ENCODE measurements at regions not wholly inside any gene's neighbourhood (a gene's known extent, or its start where the extent isn't known, plus 50 kb on each side); places are given as distances from the start of the nearest gene placed in this dataset.
"Not testable (repeated sequence)": the region's sequence is repeated elsewhere in the genome, so short reads cannot be mapped to it uniquely, and the experiment has no call there.

GRCh38 chr19:28136796-28137195, 1076.2 kb downstream of the UQCRFS1 start:
- ChIA-PET CTCF (no interaction called here), POLR2A (no interaction called here)
- H3K36me3 ChIP-seq (ENCODE audit: control insufficient read depth, insufficient read depth, low read length) = no peaks in the 10 kb centered on the region
- H3K4me3 ChIP-seq (ENCODE audit: low read depth, low read length) = no peak overlapping the region
- DNase-seq (ENCODE audit: low read depth) = no peak
- H3K27me3 ChIP-seq (ENCODE audit: control insufficient read depth, insufficient read depth, low read length) = no peaks in the 10 kb centered on the region
- no peak for TF ChIP-seq CTCF (IDR thresholded peaks at IDR 0.05; ENCODE audit: insufficient read depth, low read depth, low read length)

- CTCF ChIA-PET = no interaction called here
- no peak for DNase-seq (ENCODE audit: low read depth)
- TF ChIP-seq CTCF (IDR thresholded peaks at IDR 0.05; ENCODE audit: insufficient read depth, low read depth, low read length) = no peak
- POLR2A ChIA-PET = no interaction called here
- no peak overlapping the region for H3K4me3 ChIP-seq (ENCODE audit: low read depth, low read length)
- no peaks in the 10 kb centered on the region for H3K36me3 ChIP-seq (ENCODE audit: control insufficient read depth, insufficient read depth, low read length)
- H3K27me3 ChIP-seq (ENCODE audit: control insufficient read depth, insufficient read depth, low read length) = no peaks in the 10 kb centered on the region
Measured at GRCh38 chr19:28135825-28136224, 1077.1 kb downstream of the UQCRFS1 start.

- no peak for DNase-seq (ENCODE audit: low read depth)
- ChIA-PET POLR2A (no interaction called here), CTCF (no interaction called here)
- no peak for TF ChIP-seq CTCF (IDR thresholded peaks at IDR 0.05; ENCODE audit: insufficient read depth, low read depth, low read length)
- Histone ChIP-seq H3K27me3 (ENCODE audit: control insufficient read depth, insufficient read depth, low read length) (no peaks in the 10 kb centered on the region), H3K4me3 (ENCODE audit: low read depth, low read length) (no peak overlapping the region), H3K36me3 (ENCODE audit: control insufficient read depth, insufficient read depth, low read length) (no peaks in the 10 kb centered on the region)
Measured at GRCh38 chr19:28134311-28134710, 1078.6 kb downstream of the UQCRFS1 start.

GRCh38 chr19:28130881-28131280, 1082.1 kb downstream of the UQCRFS1 start:
- CTCF ChIA-PET; DNase-seq (ENCODE audit: low read depth); POLR2A ChIA-PET: not testable (repeated sequence)

GRCh38 chr19:28130066-28130511, 1082.9 kb downstream of the UQCRFS1 start:
- no peak overlapping the region for H3K4me3 ChIP-seq (ENCODE audit: low read depth, low read length)
- CTCF ChIA-PET = interaction anchor here (0.6 kb wide), 1 partner anchor 198 kb away, joined by 5 read pairs; no protein-coding TSS in a partner anchor
- TF ChIP-seq CTCF (IDR thresholded peaks at IDR 0.05; ENCODE audit: insufficient read depth, low read depth, low read length) = no peak
- no peaks in the 10 kb centered on the region for H3K27me3 ChIP-seq (ENCODE audit: control insufficient read depth, insufficient read depth, low read length)
- no peaks in the 10 kb centered on the region for H3K36me3 ChIP-seq (ENCODE audit: control insufficient read depth, insufficient read depth, low read length)
- no peak for DNase-seq (ENCODE audit: low read depth)
- POLR2A ChIA-PET = no interaction called here

More at GRCh38 chr19:28130881-28131280, 1082.1 kb downstream of the UQCRFS1 start:
- H3K36me3 ChIP-seq (ENCODE audit: control insufficient read depth, insufficient read depth, low read length); H3K27me3 ChIP-seq (ENCODE audit: control insufficient read depth, insufficient read depth, low read length); H3K4me3 ChIP-seq (ENCODE audit: low read depth, low read length): not testable (repeated sequence)

GRCh38 chr19:28128341-28128740, 1084.6 kb downstream of the UQCRFS1 start:
- TF ChIP-seq CTCF (IDR thresholded peaks at IDR 0.05; ENCODE audit: insufficient read depth, low read depth, low read length) = no peak
- Histone ChIP-seq H3K36me3 (ENCODE audit: control insufficient read depth, insufficient read depth, low read length) (no peaks in the 10 kb centered on the region), H3K4me3 (ENCODE audit: low read depth, low read length) (no peak overlapping the region), H3K27me3 (ENCODE audit: control insufficient read depth, insufficient read depth, low read length) (no peaks in the 10 kb centered on the region)
- no peak for DNase-seq (ENCODE audit: low read depth)
- ChIA-PET CTCF (no interaction called here), POLR2A (no interaction called here)

All from BJ (cell line).